Omental fat pad (tissue), 3 donors: ENCODE measurements at regions not wholly inside any gene's neighbourhood (a gene's known extent, or its start where the extent isn't known, plus 50 kb on each side); places are given as distances from the start of the nearest gene placed in this dataset.

Experiments used
- ATAC-seq: fragments of 150-250 bp; one replicate; pipeline ENCODE4 v1.9.1; 2016; ENCODE audit warnings: mild to moderate bottlenecking, moderate library complexity; ENCODE audit not compliant: low FRiP score
- DNase-seq: peaks from one replicate; pipeline ENCODE4 v3.0.0-alpha.2; 2019; ENCODE audit warnings: low spot score
- TF ChIP-seq, protein P1 (sequence below), 3 donors: fragments of 450-650 bp; IDR thresholded peaks; one replicate each; pipeline ENCODE4 v1.5.1; 2016 to 2017; ENCODE audit warnings: antibody characterized with exemption in 3 of 3, mild to moderate bottlenecking in 3 of 3, moderate library complexity in 2 of 3

DNA sequence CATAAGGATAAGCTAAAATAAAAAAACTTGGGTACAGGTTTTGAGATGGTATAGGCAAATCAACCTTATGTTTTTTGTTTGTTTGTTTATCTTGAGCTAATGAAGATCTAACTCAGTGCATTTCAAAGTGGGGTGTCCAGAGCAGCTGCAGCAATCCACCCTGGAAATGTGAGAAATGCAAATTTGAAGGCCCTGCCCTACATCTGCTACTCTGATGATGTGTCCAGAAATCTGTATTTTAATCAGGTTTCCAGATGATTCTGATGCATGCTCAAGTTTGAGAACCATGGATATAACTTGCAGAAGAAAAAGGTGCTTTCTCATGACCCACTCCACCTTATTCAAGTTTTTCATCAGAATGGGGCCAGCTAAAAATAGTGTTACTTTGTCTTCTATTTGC lies 467.0 kb downstream of the NTRK2 start:
- DNase-seq (no peak), ATAC-seq (no peak)
- TF ChIP-seq, protein P1, sequence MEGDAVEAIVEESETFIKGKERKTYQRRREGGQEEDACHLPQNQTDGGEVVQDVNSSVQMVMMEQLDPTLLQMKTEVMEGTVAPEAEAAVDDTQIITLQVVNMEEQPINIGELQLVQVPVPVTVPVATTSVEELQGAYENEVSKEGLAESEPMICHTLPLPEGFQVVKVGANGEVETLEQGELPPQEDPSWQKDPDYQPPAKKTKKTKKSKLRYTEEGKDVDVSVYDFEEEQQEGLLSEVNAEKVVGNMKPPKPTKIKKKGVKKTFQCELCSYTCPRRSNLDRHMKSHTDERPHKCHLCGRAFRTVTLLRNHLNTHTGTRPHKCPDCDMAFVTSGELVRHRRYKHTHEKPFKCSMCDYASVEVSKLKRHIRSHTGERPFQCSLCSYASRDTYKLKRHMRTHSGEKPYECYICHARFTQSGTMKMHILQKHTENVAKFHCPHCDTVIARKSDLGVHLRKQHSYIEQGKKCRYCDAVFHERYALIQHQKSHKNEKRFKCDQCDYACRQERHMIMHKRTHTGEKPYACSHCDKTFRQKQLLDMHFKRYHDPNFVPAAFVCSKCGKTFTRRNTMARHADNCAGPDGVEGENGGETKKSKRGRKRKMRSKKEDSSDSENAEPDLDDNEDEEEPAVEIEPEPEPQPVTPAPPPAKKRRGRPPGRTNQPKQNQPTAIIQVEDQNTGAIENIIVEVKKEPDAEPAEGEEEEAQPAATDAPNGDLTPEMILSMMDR (IDR thresholded peaks at IDR 0.05): no peak

DNA sequence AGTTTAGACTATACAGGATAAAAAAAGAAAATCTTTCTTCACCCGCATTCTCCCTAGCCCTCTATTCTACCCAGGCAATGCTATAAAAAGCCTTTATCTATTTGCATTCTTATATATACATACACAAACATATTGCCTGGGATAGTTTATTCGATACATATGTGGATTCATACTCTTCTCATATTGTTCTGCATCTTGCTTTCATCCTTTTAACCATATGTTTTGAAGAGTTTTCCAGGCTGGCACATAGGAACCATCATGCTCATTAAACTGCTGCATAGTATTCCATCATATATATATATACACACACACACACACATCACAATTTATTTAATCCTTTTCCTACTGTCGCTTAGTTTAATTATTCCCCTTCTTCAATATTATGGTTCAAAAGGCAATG lies 461.2 kb downstream of the NTRK2 start:
- TF ChIP-seq, protein P1 (IDR thresholded peaks at IDR 0.05): no peak
- no peak for ATAC-seq
- DNase-seq: no peak

DNA sequence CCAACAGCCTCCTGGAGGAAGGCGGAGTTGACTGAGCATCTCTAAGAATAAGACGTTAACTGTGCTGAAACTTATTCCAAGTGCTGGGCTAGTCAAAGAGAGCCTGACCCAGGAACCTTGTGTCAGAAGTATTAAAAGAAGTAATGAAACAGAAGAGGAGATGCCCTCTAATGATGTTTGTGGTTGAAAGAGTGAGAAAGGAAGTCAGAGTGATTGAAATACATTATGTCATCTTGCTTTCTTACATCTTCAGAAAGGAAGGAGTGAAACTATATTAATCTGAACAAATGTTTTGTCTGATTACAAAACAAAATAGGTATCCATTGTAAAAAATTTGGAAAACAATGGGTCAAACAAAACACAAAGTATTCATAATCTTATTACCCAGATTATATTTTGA lies 460.7 kb downstream of the NTRK2 start:
- DNase-seq (no peak), ATAC-seq (no peak)
- TF ChIP-seq, protein P1 (IDR thresholded peaks at IDR 0.05): no peak

DNA sequence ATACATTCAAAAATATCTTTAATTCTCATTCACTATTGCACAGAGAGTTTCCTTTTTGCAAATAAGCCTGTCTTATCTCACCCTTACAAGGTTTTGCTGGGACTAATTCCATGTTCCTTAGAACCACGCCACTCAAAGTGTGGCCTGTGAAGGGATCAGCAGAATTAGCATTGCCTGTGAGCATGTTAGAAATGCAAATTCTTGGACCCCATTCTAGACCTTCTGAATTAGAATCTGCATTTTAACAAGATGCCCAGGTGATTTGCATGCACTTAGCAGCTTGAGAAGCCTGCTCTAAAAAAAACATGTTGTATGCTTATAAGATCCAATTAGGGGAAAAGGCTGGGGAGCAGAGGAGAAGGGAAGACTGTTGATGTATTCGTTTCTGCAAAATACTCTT lies 460.0 kb downstream of the NTRK2 start:
- TF ChIP-seq, protein P1 (IDR thresholded peaks at IDR 0.05): no peak
- DNase-seq (no peak), ATAC-seq (no peak)

DNA sequence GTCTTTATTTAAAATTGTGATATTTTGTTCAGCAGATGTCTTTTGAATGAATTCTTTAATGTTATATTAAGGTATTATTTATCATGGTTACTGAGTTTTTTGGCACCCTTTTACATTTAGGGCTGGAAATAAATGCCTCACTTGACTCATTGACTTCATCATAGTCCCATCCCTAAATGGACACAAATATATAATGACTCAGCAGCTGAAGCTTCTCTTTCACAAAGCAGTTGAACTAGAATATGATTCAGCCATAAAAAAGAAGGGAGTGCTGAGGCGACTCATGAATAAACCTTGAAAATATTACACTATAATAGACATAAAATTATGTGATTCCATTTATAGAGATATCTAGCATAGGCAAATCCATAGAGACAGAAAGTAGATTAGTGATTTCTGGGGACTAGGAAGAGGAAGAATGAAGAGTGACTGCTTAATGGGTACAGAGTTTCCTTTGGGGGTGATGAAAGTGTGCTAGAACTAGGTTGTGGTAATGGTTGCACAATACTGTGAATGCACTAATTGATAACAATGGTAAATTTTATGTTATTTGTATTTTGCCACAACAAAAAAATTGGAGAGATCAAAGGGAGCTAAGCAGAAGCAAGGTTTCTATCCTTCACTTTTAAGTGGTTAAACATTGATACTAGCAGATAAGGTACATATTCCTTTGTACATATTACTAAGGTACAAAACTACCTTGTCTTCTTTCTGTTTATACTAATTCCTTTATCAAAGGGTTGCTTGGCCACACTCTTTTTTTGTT lies 449.6 kb downstream of the NTRK2 start:
- ATAC-seq: no peak
- TF ChIP-seq, protein P1 (IDR thresholded peaks at IDR 0.05): no peak
- no peak for DNase-seq

DNA sequence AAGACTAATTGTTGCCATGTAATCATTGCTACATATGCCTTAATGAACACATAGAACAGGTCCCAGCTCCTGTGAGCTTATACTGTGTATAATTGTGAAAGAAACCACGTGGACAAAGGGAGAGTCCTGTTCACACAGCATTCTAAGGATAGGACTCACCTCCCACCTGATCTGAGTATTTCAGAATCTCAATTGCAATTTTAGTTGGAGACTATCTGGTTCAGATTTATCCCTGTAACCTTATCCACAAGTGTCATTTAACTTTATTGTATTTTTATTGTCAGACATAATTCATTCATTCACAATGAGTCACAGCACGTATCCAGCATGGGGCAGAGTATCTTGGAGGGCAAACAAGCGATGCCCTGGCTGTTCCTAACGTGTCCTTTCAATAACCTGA lies 448.3 kb downstream of the NTRK2 start:
- ATAC-seq: no peak
- DNase-seq: no peak
- TF ChIP-seq, protein P1 (IDR thresholded peaks at IDR 0.05): no peak

DNA sequence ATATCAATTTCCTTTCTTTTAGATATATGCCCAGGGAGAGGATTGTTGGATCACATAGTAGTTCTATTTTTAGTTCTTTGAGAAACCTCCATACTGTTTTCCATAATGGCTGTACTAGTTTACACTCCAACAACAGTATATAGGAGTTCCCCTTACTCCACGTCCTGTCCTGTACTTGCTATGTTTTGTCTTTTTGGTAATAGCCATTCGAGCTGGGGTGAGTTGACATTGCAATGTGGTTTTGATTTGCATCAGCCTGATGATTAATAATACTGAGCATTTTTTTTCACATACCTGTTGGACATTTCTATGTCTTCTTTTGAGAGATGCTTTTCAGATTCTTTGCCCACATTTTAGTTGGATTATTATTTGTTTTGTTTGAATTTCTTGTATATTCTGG lies 445.9 kb downstream of the NTRK2 start:
- no peak for ATAC-seq
- no peak for DNase-seq
- TF ChIP-seq, protein P1 (IDR thresholded peaks at IDR 0.05): no peak
